ENCODE measurements at regions not wholly inside any gene's neighbourhood (a gene's known extent, or its start where the extent isn't known, plus 50 kb on each side); places are given as distances from the start of the nearest gene placed in this dataset.

DNA sequence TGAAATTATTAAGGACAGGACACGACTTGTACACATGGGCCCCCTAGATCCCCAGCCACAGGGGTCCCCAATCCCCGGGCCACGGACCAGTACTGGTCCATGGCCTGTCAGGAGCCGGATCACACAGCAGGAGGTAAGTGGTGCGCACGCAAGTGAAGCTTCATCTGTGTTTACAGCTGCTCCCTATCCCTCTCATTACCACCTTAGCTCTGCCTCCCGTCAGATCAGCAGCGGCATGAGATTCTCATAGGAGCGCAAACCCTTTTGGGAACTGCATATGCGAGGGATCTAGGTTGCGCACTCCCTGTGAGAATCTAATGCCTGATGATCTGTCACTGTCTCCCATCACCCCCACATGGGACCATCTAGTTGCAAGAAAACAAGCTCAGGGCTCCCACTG lies 137.8 kb upstream of the ZFHX3 start:
- TF ChIP-seq, protein P1, sequence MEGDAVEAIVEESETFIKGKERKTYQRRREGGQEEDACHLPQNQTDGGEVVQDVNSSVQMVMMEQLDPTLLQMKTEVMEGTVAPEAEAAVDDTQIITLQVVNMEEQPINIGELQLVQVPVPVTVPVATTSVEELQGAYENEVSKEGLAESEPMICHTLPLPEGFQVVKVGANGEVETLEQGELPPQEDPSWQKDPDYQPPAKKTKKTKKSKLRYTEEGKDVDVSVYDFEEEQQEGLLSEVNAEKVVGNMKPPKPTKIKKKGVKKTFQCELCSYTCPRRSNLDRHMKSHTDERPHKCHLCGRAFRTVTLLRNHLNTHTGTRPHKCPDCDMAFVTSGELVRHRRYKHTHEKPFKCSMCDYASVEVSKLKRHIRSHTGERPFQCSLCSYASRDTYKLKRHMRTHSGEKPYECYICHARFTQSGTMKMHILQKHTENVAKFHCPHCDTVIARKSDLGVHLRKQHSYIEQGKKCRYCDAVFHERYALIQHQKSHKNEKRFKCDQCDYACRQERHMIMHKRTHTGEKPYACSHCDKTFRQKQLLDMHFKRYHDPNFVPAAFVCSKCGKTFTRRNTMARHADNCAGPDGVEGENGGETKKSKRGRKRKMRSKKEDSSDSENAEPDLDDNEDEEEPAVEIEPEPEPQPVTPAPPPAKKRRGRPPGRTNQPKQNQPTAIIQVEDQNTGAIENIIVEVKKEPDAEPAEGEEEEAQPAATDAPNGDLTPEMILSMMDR (IDR thresholded peaks at IDR 0.05): no peak
- no peak for TF ChIP-seq POLR2A (IDR thresholded peaks at IDR 0.05)

Measured in vagina (tissue), 2 donors.